WTC11 (cell line): ENCODE measurements at regions not wholly inside any gene's neighbourhood (a gene's known extent, or its start where the extent isn't known, plus 50 kb on each side); places are given as distances from the start of the nearest gene placed in this dataset.

Experiments
- ATAC-seq: fragments of 200-7000 bp; cut with Tn5 transposase; 2 replicates; pipeline ENCODE4 v1.10.0; 2021; ENCODE audit warnings: mild to moderate bottlenecking, moderate library complexity
- CTCF ChIA-PET: fragments of 300-600 bp; sonication (Branson Sonifier 250); formaldehyde crosslinking; loops from one replicate; lab custom pipeline; 2021; ENCODE audit warnings: antibody characterized with exemption; lab: Charles Lee
- POLR2A ChIA-PET: fragments of 350-600 bp; sonication (Branson Sonifier 250); formaldehyde crosslinking; loops from one replicate; lab custom pipeline; 2021; ENCODE audit warnings: antibody characterized with exemption; lab: Charles Lee
- DNase-seq: peaks from one replicate; pipeline ENCODE4 v3.0.0; 2021; ENCODE audit warnings: low spot score
- H3K27ac Mint-ChIP-seq: 2 replicates; pipeline ENCODE4 v1.8.0; 2021; ENCODE audit warnings: mixed read lengths
- H3K27me3 Mint-ChIP-seq: 2 replicates; pipeline ENCODE4 v1.8.0; 2021; ENCODE audit warnings: low read depth, mild to moderate bottlenecking, moderate library complexity, mixed read lengths
- H3K36me3 Mint-ChIP-seq: 2 replicates; pipeline ENCODE4 v1.8.0; 2021; ENCODE audit warnings: mixed read lengths
- H3K4me1 Mint-ChIP-seq: 2 replicates; pipeline ENCODE4 v1.8.0; 2022; ENCODE audit warnings: mixed read lengths
- H3K4me3 Mint-ChIP-seq: 2 replicates; pipeline ENCODE4 v1.8.0; 2021; ENCODE audit warnings: mild to moderate bottlenecking, moderate library complexity, mixed read lengths
- H3K9me3 Mint-ChIP-seq: 2 replicates; pipeline ENCODE4 v1.8.0; 2021; ENCODE audit warnings: mixed read lengths
- ATF2 ChIP-seq: sonication (generic); formaldehyde crosslinking; IDR thresholded peaks from 2 replicates; pipeline ENCODE4 v1.8.1; 2022; ENCODE audit warnings: low read depth, missing genetic modification reagents, borderline replicate concordance
- ATF3 ChIP-seq: sonication (generic); formaldehyde crosslinking; conservative IDR thresholded peaks from 2 replicates; pipeline ENCODE4 v1.8.1; 2022; ENCODE audit warnings: mild to moderate bottlenecking, missing genetic modification reagents
- CREB1 ChIP-seq: sonication (generic); formaldehyde crosslinking; IDR thresholded peaks from 2 replicates; pipeline ENCODE4 v1.8.0; 2023; ENCODE audit warnings: mild to moderate bottlenecking, missing genetic modification reagents
- CREM ChIP-seq: sonication (generic); formaldehyde crosslinking; IDR thresholded peaks from 2 replicates; pipeline ENCODE4 v1.8.1; 2022; ENCODE audit warnings: mild to moderate bottlenecking, missing genetic modification reagents, moderate library complexity
- E2F5 ChIP-seq: sonication (generic); formaldehyde crosslinking; IDR thresholded peaks from 2 replicates; pipeline ENCODE4 v1.8.1; 2022; ENCODE audit warnings: mild to moderate bottlenecking, moderate library complexity, missing genetic modification reagents
- FOXP1 ChIP-seq: sonication (generic); formaldehyde crosslinking; IDR thresholded peaks from 2 replicates; pipeline ENCODE4 v1.8.0; 2022; ENCODE audit warnings: missing genetic modification reagents, mild to moderate bottlenecking, moderate library complexity, borderline replicate concordance
- HMGA2 ChIP-seq: fragments of 250-450 bp; sonication (Bioruptor Pico); IDR thresholded peaks from 2 replicates; pipeline ENCODE4 v1.4.0; 2021; ENCODE audit warnings: mild to moderate bottlenecking, moderate library complexity
- JAZF1 ChIP-seq: fragments of 250-450 bp; sonication (Bioruptor Pico); IDR thresholded peaks from 2 replicates; pipeline ENCODE4 v1.9.0; 2021; ENCODE audit warnings: moderate library complexity, mild to moderate bottlenecking, inconsistent platforms
- MAX ChIP-seq: sonication (generic); formaldehyde crosslinking; IDR thresholded peaks from 2 replicates; pipeline ENCODE4 v1.8.0; 2022; ENCODE audit warnings: mild to moderate bottlenecking, missing genetic modification reagents
- NR2C2 ChIP-seq: sonication (generic); formaldehyde crosslinking; IDR thresholded peaks from 2 replicates; pipeline ENCODE4 v1.8.0; 2022; ENCODE audit warnings: mild to moderate bottlenecking, missing genetic modification reagents
- NR3C1 ChIP-seq: sonication (generic); formaldehyde crosslinking; conservative IDR thresholded peaks from 2 replicates; pipeline ENCODE4 v1.8.1; 2023; ENCODE audit warnings: low read depth, mild to moderate bottlenecking, missing genetic modification reagents
- SMAD4 ChIP-seq: sonication (generic); formaldehyde crosslinking; IDR thresholded peaks from 2 replicates; pipeline ENCODE4 v1.8.0; 2022; ENCODE audit warnings: mild to moderate bottlenecking, missing genetic modification reagents
- TEAD1 ChIP-seq: sonication (generic); formaldehyde crosslinking; IDR thresholded peaks from 2 replicates; pipeline ENCODE4 v1.8.0; 2022; ENCODE audit warnings: mild to moderate bottlenecking, missing genetic modification reagents
- ZBTB21 ChIP-seq: sonication (generic); formaldehyde crosslinking; IDR thresholded peaks from 2 replicates; pipeline ENCODE4 v1.8.1; 2023; ENCODE audit warnings: mild to moderate bottlenecking, missing genetic modification reagents, borderline replicate concordance
- ZNF121 ChIP-seq: sonication (generic); formaldehyde crosslinking; IDR thresholded peaks from 2 replicates; pipeline ENCODE4 v1.8.0; 2023; ENCODE audit warnings: missing genetic modification reagents
- ZNF138 ChIP-seq: sonication (generic); formaldehyde crosslinking; conservative IDR thresholded peaks from 2 replicates; pipeline ENCODE4 v1.8.1; 2022; ENCODE audit warnings: mild to moderate bottlenecking, moderate library complexity, missing genetic modification reagents
- ZNF423 ChIP-seq: fragments of 250-450 bp; sonication (Bioruptor Pico); IDR thresholded peaks from 2 replicates; pipeline ENCODE4 v2.1.2; 2022; ENCODE audit warnings: mild to moderate bottlenecking, moderate library complexity
- ZNF512 ChIP-seq: sonication (generic); formaldehyde crosslinking; IDR thresholded peaks from 2 replicates; pipeline ENCODE4 v1.8.1; 2022; ENCODE audit warnings: missing genetic modification reagents, borderline replicate concordance
- ZNF671 ChIP-seq: fragments of 250-450 bp; sonication (Bioruptor Pico); IDR thresholded peaks from 2 replicates; pipeline ENCODE4 v1.8.0; 2021; ENCODE audit warnings: mild to moderate bottlenecking
- TF ChIP-seq, protein P1 (sequence below): sonication (generic); formaldehyde crosslinking; IDR thresholded peaks from 2 replicates; pipeline ENCODE4 v1.8.1; 2023; ENCODE audit warnings: mild to moderate bottlenecking, missing genetic modification reagents, moderate library complexity
- TF ChIP-seq, protein P2 (sequence below): fragments of 250-450 bp; sonication (Bioruptor Pico); IDR thresholded peaks from 2 replicates; pipeline ENCODE4 v1.9.0; 2021; ENCODE audit warnings: mild to moderate bottlenecking
- TF ChIP-seq, protein P3 (sequence below): sonication (generic); formaldehyde crosslinking; IDR thresholded peaks from 2 replicates; pipeline ENCODE4 v1.8.1; 2023; ENCODE audit warnings: mild to moderate bottlenecking, missing genetic modification reagents, moderate library complexity
- TF ChIP-seq, protein P4 (sequence below): sonication (generic); formaldehyde crosslinking; IDR thresholded peaks from 2 replicates; pipeline ENCODE4 v1.8.1; 2023; ENCODE audit warnings: mild to moderate bottlenecking, missing genetic modification reagents, borderline replicate concordance

- no peak for TF ChIP-seq ZNF121 (CRISPR knock-in tag)
- no peak for TF ChIP-seq ATF3 (CRISPR knock-in tag)
- TF ChIP-seq, protein P1, sequence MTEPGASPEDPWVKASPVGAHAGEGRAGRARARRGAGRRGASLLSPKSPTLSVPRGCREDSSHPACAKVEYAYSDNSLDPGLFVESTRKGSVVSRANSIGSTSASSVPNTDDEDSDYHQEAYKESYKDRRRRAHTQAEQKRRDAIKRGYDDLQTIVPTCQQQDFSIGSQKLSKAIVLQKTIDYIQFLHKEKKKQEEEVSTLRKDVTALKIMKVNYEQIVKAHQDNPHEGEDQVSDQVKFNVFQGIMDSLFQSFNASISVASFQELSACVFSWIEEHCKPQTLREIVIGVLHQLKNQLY, result no peak
These were observed 88.9 kb upstream of the FAT1 start (continued) for GRCh38 chr4:186812592-186812991.

- no peak for DNase-seq
- H3K27ac Mint-ChIP-seq, result no peak overlapping the region
- no peak for ATAC-seq
- H3K4me1 Mint-ChIP-seq, result peaks cover 7% of the 10 kb centered on the region
- H3K4me3 Mint-ChIP-seq, result no peak overlapping the region
- TF ChIP-seq, protein P2, sequence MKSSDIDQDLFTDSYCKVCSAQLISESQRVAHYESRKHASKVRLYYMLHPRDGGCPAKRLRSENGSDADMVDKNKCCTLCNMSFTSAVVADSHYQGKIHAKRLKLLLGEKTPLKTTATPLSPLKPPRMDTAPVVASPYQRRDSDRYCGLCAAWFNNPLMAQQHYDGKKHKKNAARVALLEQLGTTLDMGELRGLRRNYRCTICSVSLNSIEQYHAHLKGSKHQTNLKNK (CRISPR knock-in tag), result no peak
- TF ChIP-seq E2F5 (CRISPR knock-in tag), result no peak
- CTCF ChIA-PET, result no interaction called here
- H3K9me3 Mint-ChIP-seq, result peaks cover 15% of the 10 kb centered on the region
- POLR2A ChIA-PET, result no interaction called here
- H3K27me3 Mint-ChIP-seq, result peaks cover 3% of the 10 kb centered on the region; the same call in 1 of the 2 replicates
- peaks cover 7% of the 10 kb centered on the region; the same call in 1 of the 2 replicates for H3K36me3 Mint-ChIP-seq
These were observed 89.9 kb upstream of the FAT1 start for GRCh38 chr4:186813377-186814068.

DNA sequence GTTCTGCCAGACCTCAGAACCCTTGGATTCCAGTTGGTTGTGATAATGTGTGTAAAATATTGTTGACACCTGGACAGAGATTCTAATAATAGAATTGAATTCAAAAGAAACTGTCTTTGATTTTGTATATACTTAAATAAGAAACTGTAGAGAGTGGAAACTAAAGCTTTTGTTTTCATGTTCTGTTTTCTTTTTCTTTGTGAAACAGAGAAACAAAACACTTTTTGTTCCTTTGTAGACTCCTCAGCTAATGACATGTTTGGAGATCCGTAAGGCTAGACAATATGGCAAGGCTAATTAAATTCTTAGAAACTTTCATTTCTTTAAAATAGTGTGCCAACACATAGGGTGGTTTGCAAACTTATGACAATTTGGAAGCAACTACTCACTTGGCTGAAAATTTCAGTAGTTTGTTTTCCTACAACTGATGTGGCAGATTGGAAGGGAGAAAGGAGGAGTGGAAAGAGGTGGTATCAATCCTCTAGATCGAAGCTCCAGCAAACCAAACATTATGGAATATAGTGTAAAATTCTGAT is 90.9 kb upstream of the FAT1 start:
- CTCF ChIA-PET, result no interaction called here
- Mint-ChIP-seq H3K4me1 (peaks cover 7% of the 10 kb centered on the region), H3K4me3 (no peak overlapping the region), H3K36me3 (peaks cover 7% of the 10 kb centered on the region; the same call in 1 of the 2 replicates), H3K27me3 (peaks cover 3% of the 10 kb centered on the region; the same call in 1 of the 2 replicates), H3K27ac (no peak overlapping the region), H3K9me3 (peaks cover 15% of the 10 kb centered on the region)
- POLR2A ChIA-PET, result no interaction called here
- DNase-seq (no peak), ATAC-seq (no peak)
- TF ChIP-seq NR3C1 (no peak), MAX (no peak), FOXP1 (CRISPR knock-in tag) (no peak), JAZF1 (CRISPR knock-in tag) (no peak), ZNF671 (CRISPR knock-in tag) (no peak), NR2C2 (CRISPR knock-in tag) (no peak), TEAD1 (CRISPR knock-in tag) (no peak), HMGA2 (CRISPR knock-in tag) (no peak), ZNF138 (CRISPR knock-in tag) (no peak), CREM (CRISPR knock-in tag) (no peak), ZNF512 (CRISPR knock-in tag) (no peak), ATF2 (no peak), CREB1 (no peak), ZBTB21 (CRISPR knock-in tag) (no peak), ZNF423 (CRISPR knock-in tag) (no peak), SMAD4 (CRISPR knock-in tag) (no peak)
- TF ChIP-seq, protein P3, sequence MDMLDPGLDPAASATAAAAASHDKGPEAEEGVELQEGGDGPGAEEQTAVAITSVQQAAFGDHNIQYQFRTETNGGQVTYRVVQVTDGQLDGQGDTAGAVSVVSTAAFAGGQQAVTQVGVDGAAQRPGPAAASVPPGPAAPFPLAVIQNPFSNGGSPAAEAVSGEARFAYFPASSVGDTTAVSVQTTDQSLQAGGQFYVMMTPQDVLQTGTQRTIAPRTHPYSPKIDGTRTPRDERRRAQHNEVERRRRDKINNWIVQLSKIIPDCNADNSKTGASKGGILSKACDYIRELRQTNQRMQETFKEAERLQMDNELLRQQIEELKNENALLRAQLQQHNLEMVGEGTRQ (CRISPR knock-in tag), result no peak
- TF ChIP-seq, protein P4, sequence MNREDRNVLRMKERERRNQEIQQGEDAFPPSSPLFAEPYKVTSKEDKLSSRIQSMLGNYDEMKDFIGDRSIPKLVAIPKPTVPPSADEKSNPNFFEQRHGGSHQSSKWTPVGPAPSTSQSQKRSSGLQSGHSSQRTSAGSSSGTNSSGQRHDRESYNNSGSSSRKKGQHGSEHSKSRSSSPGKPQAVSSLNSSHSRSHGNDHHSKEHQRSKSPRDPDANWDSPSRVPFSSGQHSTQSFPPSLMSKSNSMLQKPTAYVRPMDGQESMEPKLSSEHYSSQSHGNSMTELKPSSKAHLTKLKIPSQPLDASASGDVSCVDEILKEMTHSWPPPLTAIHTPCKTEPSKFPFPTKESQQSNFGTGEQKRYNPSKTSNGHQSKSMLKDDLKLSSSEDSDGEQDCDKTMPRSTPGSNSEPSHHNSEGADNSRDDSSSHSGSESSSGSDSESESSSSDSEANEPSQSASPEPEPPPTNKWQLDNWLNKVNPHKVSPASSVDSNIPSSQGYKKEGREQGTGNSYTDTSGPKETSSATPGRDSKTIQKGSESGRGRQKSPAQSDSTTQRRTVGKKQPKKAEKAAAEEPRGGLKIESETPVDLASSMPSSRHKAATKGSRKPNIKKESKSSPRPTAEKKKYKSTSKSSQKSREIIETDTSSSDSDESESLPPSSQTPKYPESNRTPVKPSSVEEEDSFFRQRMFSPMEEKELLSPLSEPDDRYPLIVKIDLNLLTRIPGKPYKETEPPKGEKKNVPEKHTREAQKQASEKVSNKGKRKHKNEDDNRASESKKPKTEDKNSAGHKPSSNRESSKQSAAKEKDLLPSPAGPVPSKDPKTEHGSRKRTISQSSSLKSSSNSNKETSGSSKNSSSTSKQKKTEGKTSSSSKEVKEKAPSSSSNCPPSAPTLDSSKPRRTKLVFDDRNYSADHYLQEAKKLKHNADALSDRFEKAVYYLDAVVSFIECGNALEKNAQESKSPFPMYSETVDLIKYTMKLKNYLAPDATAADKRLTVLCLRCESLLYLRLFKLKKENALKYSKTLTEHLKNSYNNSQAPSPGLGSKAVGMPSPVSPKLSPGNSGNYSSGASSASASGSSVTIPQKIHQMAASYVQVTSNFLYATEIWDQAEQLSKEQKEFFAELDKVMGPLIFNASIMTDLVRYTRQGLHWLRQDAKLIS, result no peak
